ENCODE measurements at regions not wholly inside any gene's neighbourhood (a gene's known extent, or its start where the extent isn't known, plus 50 kb on each side); places are given as distances from the start of the nearest gene placed in this dataset.

DNA sequence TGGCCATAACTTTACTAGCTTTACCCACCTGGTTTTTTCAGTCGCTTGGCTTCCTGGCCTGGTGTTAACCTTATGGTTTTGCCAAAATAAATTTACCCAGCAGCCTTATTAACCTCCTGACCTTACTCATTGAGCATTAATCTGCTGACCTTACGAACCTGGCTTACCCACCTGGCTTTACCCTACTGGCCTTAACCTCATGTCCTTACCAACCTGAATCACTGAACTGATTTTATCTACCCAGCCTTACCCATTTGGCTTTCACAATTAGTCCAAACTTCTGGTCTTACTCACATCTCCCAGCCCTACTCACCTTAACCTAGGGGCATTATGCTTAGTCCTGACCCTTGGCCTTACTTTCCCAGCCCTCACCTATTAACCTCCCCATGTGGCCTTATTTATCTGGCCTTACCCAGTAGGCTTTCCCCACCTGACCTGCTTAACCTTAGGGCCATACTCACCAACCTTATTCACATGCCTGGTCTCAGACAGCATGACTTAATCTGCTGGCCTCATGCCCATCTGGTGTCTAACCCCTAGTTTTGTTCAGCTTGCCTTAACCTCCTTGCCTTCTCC is 93.4 kb downstream of the IL12A start:
- TF ChIP-seq, protein P1, sequence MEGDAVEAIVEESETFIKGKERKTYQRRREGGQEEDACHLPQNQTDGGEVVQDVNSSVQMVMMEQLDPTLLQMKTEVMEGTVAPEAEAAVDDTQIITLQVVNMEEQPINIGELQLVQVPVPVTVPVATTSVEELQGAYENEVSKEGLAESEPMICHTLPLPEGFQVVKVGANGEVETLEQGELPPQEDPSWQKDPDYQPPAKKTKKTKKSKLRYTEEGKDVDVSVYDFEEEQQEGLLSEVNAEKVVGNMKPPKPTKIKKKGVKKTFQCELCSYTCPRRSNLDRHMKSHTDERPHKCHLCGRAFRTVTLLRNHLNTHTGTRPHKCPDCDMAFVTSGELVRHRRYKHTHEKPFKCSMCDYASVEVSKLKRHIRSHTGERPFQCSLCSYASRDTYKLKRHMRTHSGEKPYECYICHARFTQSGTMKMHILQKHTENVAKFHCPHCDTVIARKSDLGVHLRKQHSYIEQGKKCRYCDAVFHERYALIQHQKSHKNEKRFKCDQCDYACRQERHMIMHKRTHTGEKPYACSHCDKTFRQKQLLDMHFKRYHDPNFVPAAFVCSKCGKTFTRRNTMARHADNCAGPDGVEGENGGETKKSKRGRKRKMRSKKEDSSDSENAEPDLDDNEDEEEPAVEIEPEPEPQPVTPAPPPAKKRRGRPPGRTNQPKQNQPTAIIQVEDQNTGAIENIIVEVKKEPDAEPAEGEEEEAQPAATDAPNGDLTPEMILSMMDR (conservative IDR thresholded peaks at IDR 0.05; ENCODE audit: low read depth, low read length), result no peak
- TF ChIP-seq RFX5 (IDR thresholded peaks at IDR 0.05; ENCODE audit: low read depth, low read length), result no peak
- no peak for TF ChIP-seq SMC3 (IDR thresholded peaks at IDR 0.05; ENCODE audit: low read depth, low read length)
- no peak for TF ChIP-seq POLR2A (IDR thresholded peaks at IDR 0.05; ENCODE audit: low read depth, low read length)
- TF ChIP-seq, protein P2, sequence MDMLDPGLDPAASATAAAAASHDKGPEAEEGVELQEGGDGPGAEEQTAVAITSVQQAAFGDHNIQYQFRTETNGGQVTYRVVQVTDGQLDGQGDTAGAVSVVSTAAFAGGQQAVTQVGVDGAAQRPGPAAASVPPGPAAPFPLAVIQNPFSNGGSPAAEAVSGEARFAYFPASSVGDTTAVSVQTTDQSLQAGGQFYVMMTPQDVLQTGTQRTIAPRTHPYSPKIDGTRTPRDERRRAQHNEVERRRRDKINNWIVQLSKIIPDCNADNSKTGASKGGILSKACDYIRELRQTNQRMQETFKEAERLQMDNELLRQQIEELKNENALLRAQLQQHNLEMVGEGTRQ (IDR thresholded peaks at IDR 0.05; ENCODE audit: low read depth, low read length), result no peak
- TF ChIP-seq MAZ (IDR thresholded peaks at IDR 0.05; ENCODE audit: borderline replicate concordance, low read depth, low read length), result no peak
- TF ChIP-seq FOS (IDR thresholded peaks at IDR 0.05; ENCODE audit: low read depth, low read length), result no peak
- TF ChIP-seq RAD21 (IDR thresholded peaks at IDR 0.05; ENCODE audit: low read length), result no peak
- no peak for TF ChIP-seq BHLHE40 (IDR thresholded peaks at IDR 0.05; ENCODE audit: low read depth, low read length)
- TF ChIP-seq CHD1 (IDR thresholded peaks at IDR 0.05; ENCODE audit: low read depth, low read length), result no peak
- TF ChIP-seq, protein P3, sequence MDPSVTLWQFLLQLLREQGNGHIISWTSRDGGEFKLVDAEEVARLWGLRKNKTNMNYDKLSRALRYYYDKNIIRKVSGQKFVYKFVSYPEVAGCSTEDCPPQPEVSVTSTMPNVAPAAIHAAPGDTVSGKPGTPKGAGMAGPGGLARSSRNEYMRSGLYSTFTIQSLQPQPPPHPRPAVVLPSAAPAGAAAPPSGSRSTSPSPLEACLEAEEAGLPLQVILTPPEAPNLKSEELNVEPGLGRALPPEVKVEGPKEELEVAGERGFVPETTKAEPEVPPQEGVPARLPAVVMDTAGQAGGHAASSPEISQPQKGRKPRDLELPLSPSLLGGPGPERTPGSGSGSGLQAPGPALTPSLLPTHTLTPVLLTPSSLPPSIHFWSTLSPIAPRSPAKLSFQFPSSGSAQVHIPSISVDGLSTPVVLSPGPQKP (IDR thresholded peaks at IDR 0.05; ENCODE audit: borderline replicate concordance, low read depth, low read length), result no peak
- no peak for TF ChIP-seq NFE2L2 (IDR thresholded peaks at IDR 0.05; ENCODE audit: low read depth, low read length)
- no peak for TF ChIP-seq MAFK (IDR thresholded peaks at IDR 0.05; ENCODE audit: low read depth, low read length)
- no peak for TF ChIP-seq CEBPB (IDR thresholded peaks at IDR 0.05; ENCODE audit: low read depth, low read length)

All from IMR-90 (cell line).